ENCODE measurements at regions not wholly inside any gene's neighbourhood (a gene's known extent, or its start where the extent isn't known, plus 50 kb on each side); places are given as distances from the start of the nearest gene placed in this dataset.

- H3K27ac ChIP-seq, result no peak overlapping the region
- TF ChIP-seq CTCF (conservative IDR thresholded peaks at IDR 0.05; ENCODE audit: low read depth), result no peak
- ChIA-PET CTCF (interaction anchor here (0.6 kb wide), 3 partner anchors 29 to 111 kb away, joined by 3 to 5 read pairs (median 3); no protein-coding TSS in a partner anchor), POLR2A (ENCODE audit: low non-redundant PET) (no interaction called here)
- DNase-seq (ENCODE audit: low spot score), result no peak
Observed at GRCh38 chr3:177731644-177732268, 534.5 kb upstream of the TBL1XR1 start.

- no peak for DNase-seq (ENCODE audit: low spot score)
- no peak overlapping the region for H3K27ac ChIP-seq
- ChIA-PET CTCF (no interaction called here), POLR2A (ENCODE audit: low non-redundant PET) (no interaction called here)
- TF ChIP-seq CTCF (conservative IDR thresholded peaks at IDR 0.05; ENCODE audit: low read depth), result no peak
Observed at GRCh38 chr3:177733233-177733632, 536.0 kb upstream of the TBL1XR1 start.

GRCh38 chr3:177733936-177734335 is 536.7 kb upstream of the TBL1XR1 start:
- DNase-seq (ENCODE audit: low spot score), result no peak
- ChIA-PET POLR2A (ENCODE audit: low non-redundant PET) (no interaction called here), CTCF (no interaction called here)
- no peak overlapping the region for H3K27ac ChIP-seq
- no peak for TF ChIP-seq CTCF (conservative IDR thresholded peaks at IDR 0.05; ENCODE audit: low read depth)

- CTCF ChIA-PET, result no interaction called here
- DNase-seq (ENCODE audit: low spot score), result no peak
- no peak overlapping the region for H3K27ac ChIP-seq
- TF ChIP-seq CTCF (conservative IDR thresholded peaks at IDR 0.05; ENCODE audit: low read depth), result no peak
- POLR2A ChIA-PET (ENCODE audit: low non-redundant PET), result no interaction called here
Observed at GRCh38 chr3:177735431-177735830, 538.1 kb upstream of the TBL1XR1 start.

GRCh38 chr3:177739461-177739860 is 542.2 kb upstream of the TBL1XR1 start:
- H3K27ac ChIP-seq, result no peak overlapping the region
- no peak for DNase-seq (ENCODE audit: low spot score)
- ChIA-PET POLR2A (ENCODE audit: low non-redundant PET) (no interaction called here), CTCF (interaction anchor here (0.7 kb wide), 1 partner anchor 36 kb away, joined by 3 read pairs; no protein-coding TSS in a partner anchor)
- no peak for TF ChIP-seq CTCF (conservative IDR thresholded peaks at IDR 0.05; ENCODE audit: low read depth)

GRCh38 chr3:177740254-177740653 is 543.0 kb upstream of the TBL1XR1 start:
- no peak overlapping the region for H3K27ac ChIP-seq
- TF ChIP-seq CTCF (conservative IDR thresholded peaks at IDR 0.05; ENCODE audit: low read depth), result no peak
- no peak for DNase-seq (ENCODE audit: low spot score)
- ChIA-PET CTCF (no interaction called here), POLR2A (ENCODE audit: low non-redundant PET) (no interaction called here)

Data from RWPE1 (cell line).